Keratinocyte (primary cell): ENCODE measurements at regions not wholly inside any gene's neighbourhood (a gene's known extent, or its start where the extent isn't known, plus 50 kb on each side); places are given as distances from the start of the nearest gene placed in this dataset.

Experiments used
- EZH2 ChIP-seq: IDR thresholded peaks from one replicate; pipeline ENCODE4 v1.6.1; 2012; ENCODE audit warnings: inconsistent platforms, mild to moderate bottlenecking, low read length, moderate library complexity
- TF ChIP-seq, protein P1 (sequence below), 3 experiments: IDR thresholded peaks in 1 of 3; conservative IDR thresholded peaks in 1 of 3; optimal IDR thresholded peaks in 1 of 3; 2 replicates in 2 of 3; 3 replicates in 1 of 3; pipeline versions ENCODE3 to v1.5.1; 2011; ENCODE audit warnings: low read length in 3 of 3, mild to moderate bottlenecking in 3 of 3, moderate library complexity in 2 of 3, control low read depth in 1 of 3, inconsistent platforms in 1 of 3; ENCODE audit not compliant: insufficient read depth in 2 of 3; ENCODE audit errors: extremely low read depth in 1 of 3

DNA sequence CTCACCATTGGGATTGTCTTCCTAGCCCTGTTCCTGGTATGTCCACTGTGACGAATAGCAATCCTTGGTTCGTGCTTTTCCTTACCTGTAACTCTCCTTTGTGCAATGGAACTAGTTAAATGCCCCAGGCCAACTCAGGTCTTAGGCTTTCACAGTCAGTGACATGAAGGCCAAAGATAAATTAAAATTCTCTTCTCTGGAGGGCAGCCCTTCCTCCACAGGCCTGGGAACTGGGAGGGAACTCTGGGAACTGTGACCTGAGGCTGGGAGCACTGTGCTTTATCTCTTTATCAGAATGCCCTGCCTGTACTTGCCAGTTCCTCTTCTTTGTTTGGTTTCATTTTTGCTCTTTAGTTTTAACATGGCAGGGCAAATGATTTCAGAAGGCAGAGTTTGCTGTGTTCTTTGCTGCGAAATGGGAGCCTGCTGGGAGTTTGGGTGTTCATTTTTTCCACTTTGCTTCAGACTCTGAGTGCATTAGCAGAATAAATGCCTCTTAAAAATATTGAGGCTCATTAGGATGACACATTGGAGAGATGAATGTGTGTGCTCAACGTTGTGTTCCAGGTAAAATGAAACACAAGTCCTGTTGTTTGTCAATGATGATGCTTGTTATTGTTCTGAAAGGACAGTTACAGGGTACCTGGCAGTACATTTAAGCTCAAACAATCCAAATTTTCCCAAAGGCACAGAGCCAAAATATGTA is 118.1 kb downstream of the NUDT12 start:
- TF ChIP-seq, protein P1, sequence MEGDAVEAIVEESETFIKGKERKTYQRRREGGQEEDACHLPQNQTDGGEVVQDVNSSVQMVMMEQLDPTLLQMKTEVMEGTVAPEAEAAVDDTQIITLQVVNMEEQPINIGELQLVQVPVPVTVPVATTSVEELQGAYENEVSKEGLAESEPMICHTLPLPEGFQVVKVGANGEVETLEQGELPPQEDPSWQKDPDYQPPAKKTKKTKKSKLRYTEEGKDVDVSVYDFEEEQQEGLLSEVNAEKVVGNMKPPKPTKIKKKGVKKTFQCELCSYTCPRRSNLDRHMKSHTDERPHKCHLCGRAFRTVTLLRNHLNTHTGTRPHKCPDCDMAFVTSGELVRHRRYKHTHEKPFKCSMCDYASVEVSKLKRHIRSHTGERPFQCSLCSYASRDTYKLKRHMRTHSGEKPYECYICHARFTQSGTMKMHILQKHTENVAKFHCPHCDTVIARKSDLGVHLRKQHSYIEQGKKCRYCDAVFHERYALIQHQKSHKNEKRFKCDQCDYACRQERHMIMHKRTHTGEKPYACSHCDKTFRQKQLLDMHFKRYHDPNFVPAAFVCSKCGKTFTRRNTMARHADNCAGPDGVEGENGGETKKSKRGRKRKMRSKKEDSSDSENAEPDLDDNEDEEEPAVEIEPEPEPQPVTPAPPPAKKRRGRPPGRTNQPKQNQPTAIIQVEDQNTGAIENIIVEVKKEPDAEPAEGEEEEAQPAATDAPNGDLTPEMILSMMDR (optimal IDR thresholded peaks at IDR 0.05 in 1 of 3, IDR thresholded peaks at IDR 0.05 in 1 of 3, conservative IDR thresholded peaks at IDR 0.05 in 1 of 3; ENCODE audit: extremely low read depth in 1 of 3, insufficient read depth in 2 of 3, low read length in 3 of 3) = no peak
- no peak for TF ChIP-seq EZH2
